Activated CD4-positive, alpha-beta memory T cell treated with anti-CD3 and anti-CD28 coated beads for 36 hours (primary cell): ENCODE measurements at regions not wholly inside any gene's neighbourhood (a gene's known extent, or its start where the extent isn't known, plus 50 kb on each side); places are given as distances from the start of the nearest gene placed in this dataset.
"Not testable (repeated sequence)": the region's sequence is repeated elsewhere in the genome, so short reads cannot be mapped to it uniquely, and the experiment has no call there.

ENCODE experiments used
- CTCF ChIA-PET: fragments of 350-600 bp; sonication (Branson Sonifier 250); formaldehyde crosslinking; loops from one replicate; lab custom pipeline; 2021; ENCODE audit warnings: antibody characterized with exemption, inconsistent platforms; lab: Charles Lee
- POLR2A ChIA-PET: fragments of 350-600 bp; sonication (Branson Sonifier 250); formaldehyde crosslinking; loops from one replicate; lab custom pipeline; 2021; ENCODE audit warnings: antibody characterized with exemption; lab: Charles Lee
- DNase-seq: peaks from one replicate; pipeline ENCODE4 v3.0.0-alpha.2; 2020
- H3K27ac Mint-ChIP-seq: one replicate; pipeline ENCODE4 v1.8.0; 2021; ENCODE audit warnings: mixed read lengths
- H3K27me3 Mint-ChIP-seq: one replicate; pipeline ENCODE4 v1.8.0; 2021; ENCODE audit warnings: mixed read lengths
- H3K36me3 Mint-ChIP-seq: one replicate; pipeline ENCODE4 v1.8.0; 2021; ENCODE audit warnings: mixed read lengths
- H3K4me1 Mint-ChIP-seq: one replicate; pipeline ENCODE4 v1.8.0; 2021; ENCODE audit warnings: low read depth, mixed read lengths
- H3K4me3 Mint-ChIP-seq: one replicate; pipeline ENCODE4 v1.8.0; 2021; ENCODE audit warnings: mild to moderate bottlenecking, mixed read lengths
- H3K9me3 Mint-ChIP-seq: one replicate; pipeline ENCODE4 v1.8.0; 2021; ENCODE audit warnings: mixed read lengths
- intact Hi-C: fragments of 100-400 bp; cut with micrococcal nuclease; formaldehyde crosslinking; loops from one replicate; pipeline ENCODE4 v1.15.1; 2023

DNA sequence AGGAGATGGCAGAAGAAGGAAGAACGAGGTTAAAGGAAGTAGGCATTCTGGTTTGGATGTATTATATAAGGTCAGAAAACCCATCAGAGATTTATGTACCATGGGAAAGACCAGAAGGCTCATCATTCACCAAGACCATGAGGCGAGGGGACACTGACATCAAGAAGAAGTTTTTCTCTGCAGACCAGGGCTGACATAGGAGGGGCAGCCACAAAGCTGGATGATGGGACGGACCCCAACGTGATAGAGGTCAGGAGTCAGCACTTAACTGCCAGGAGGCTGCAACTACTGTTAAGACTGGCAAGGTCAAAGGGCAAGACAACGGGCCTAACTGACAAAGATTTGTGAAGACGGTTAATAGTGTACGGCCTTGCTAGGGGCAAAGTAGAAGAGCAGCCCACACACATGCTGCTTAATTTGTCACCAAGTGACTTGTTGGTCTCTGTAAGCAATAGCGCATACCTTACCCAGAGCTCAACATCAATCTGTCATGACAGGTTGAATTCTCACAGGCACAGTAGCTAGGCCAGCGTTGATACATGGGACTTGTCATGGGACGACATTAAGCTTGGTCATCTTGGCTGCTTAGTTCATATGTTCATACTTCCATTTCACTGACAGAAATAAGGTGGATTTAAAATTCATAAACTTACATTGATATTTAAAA, 579.7 kb upstream of the CDH10 start:
- no peaks in the 10 kb centered on the region for H3K36me3 Mint-ChIP-seq
- POLR2A ChIA-PET: no interaction called here
- no peak for DNase-seq
- H3K9me3 Mint-ChIP-seq: peaks cover 5% of the 10 kb centered on the region
- CTCF ChIA-PET: no interaction called here
- no peak overlapping the region for H3K4me3 Mint-ChIP-seq
- no peaks in the 10 kb centered on the region for H3K4me1 Mint-ChIP-seq
- intact Hi-C loops: no loop called here
- H3K27ac Mint-ChIP-seq: no peak overlapping the region
- no peaks in the 10 kb centered on the region for H3K27me3 Mint-ChIP-seq

DNA sequence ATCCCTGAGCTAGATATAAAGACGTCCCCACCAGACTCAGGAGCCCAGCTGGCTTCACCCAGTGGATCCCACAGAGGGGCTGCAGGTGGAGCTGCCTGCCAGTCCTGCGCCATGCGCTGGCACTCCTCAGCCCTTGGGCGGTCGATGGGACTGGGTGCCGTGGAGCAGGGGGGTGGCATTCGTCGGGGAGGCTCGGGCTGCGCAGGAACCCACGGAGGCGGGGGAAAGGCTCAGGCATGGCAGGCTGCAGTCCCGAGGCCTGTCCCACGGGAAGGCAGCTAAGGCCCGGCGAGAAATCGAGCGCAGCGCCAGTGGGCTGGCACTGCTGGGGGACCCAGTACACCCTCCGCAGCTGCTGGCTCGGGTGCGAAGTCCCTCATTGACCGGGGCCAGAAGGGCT, 555.1 kb upstream of the CDH10 start:
- POLR2A ChIA-PET, DNase-seq, H3K4me3 Mint-ChIP-seq, intact Hi-C loops, H3K27ac Mint-ChIP-seq, H3K4me1 Mint-ChIP-seq, CTCF ChIA-PET, H3K36me3 Mint-ChIP-seq, H3K27me3 Mint-ChIP-seq: not testable (repeated sequence)
- peaks cover 19% of the 10 kb centered on the region for H3K9me3 Mint-ChIP-seq

DNA sequence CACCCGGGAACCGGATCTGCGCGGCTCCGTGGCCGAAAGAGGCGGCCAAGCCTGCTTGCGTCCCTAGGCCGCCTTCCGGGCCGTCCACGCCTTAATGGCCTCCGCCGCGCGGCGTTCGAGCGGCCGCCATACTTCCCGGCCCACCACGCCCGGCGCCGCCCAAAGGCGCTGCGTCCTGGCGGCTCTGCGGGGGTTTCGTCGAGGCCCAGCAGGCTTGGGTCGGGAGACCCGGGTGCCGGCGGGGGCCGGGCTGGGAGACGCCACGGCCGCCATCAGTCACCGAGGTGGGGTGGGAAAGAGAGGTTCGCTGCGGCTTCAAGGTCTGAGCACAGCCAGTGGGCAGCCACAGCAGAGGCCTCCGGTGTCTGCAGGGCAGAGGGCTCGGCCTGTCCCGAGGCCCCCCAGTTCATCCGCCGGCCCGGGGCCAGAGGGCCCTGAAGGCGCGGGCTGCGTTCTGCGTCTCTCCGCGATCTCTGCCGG, 545.8 kb upstream of the CDH10 start:
- H3K9me3 Mint-ChIP-seq: peaks cover 16% of the 10 kb centered on the region
- DNase-seq: no peak
- H3K4me3 Mint-ChIP-seq: no peak overlapping the region
- no peaks in the 10 kb centered on the region for H3K27me3 Mint-ChIP-seq
- H3K4me1 Mint-ChIP-seq: no peaks in the 10 kb centered on the region
- intact Hi-C loops: no loop called here
- no peak overlapping the region for H3K27ac Mint-ChIP-seq
- H3K36me3 Mint-ChIP-seq: no peaks in the 10 kb centered on the region
- ChIA-PET POLR2A (no interaction called here), CTCF (no interaction called here)

DNA sequence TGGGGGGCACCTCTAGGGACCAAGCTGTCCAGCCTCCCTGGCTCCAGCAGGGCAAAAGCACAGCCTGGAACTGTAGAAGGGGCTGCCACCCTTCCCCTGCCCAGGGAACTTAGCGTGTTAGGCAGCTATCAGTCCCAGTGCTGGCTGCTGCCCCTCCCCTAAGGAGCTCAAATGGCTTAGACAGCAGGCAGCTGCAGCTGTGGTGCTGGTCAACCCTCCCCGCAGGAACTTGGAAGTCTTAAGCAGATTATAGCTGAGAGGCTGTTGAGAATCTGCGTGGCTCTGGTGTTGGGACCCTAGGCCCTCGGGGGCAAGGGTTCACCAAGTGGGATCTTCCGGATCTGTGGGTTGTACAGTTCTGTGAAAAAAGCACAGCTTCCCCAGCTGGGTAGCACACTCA, 536.5 kb upstream of the CDH10 start:
- H3K4me1 Mint-ChIP-seq: no peaks in the 10 kb centered on the region
- CTCF ChIA-PET: no interaction called here
- no peak overlapping the region for H3K27ac Mint-ChIP-seq
- no peak for DNase-seq
- H3K36me3 Mint-ChIP-seq: no peaks in the 10 kb centered on the region
- intact Hi-C loops: no loop called here
- no peak overlapping the region for H3K4me3 Mint-ChIP-seq
- H3K9me3 Mint-ChIP-seq: peaks cover 29% of the 10 kb centered on the region
- POLR2A ChIA-PET: no interaction called here
- no peaks in the 10 kb centered on the region for H3K27me3 Mint-ChIP-seq

DNA sequence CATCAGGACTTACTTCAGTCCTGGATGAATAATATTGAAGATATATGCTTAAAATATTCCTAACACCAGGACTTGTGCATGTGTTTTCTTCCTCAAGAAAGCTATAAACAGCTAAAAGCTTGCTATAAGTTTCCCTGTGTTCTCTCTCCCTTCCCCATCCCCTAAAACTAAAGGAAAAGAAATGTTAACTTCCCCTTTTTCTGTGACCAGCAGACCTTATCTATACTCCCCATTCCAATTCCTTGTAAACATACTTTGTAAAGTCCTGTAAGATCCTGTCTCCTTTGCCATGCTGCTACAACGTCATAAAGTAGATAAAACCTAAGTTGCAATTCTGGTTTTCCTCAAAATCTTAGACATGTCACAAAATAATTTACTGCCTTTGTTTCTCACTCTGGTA, 517.8 kb upstream of the CDH10 start:
- peaks cover 18% of the 10 kb centered on the region for H3K9me3 Mint-ChIP-seq
- DNase-seq, CTCF ChIA-PET, H3K27ac Mint-ChIP-seq, POLR2A ChIA-PET, H3K4me3 Mint-ChIP-seq, H3K4me1 Mint-ChIP-seq, intact Hi-C loops, H3K36me3 Mint-ChIP-seq, H3K27me3 Mint-ChIP-seq: not testable (repeated sequence)

DNA sequence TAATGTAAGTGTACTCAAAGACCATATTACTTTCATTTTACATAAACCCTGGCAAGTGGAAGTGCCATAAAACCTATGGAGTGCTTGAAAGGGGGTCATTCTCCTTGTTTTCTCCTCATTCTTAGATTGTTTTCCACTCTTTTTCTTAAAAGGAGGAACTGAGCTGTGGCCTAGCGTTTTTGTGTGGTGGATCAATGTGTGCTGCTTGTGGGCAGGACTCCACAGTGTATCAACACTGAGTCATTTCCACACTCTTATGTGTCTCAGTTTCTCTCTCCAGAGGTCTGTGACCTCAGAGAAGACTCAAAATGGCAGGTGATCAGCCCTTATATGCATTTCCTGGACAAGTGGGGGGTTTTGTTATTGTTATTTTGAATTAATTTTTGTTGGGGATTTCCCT, 516.1 kb upstream of the CDH10 start:
- H3K27me3 Mint-ChIP-seq: no peaks in the 10 kb centered on the region
- peaks cover 22% of the 10 kb centered on the region for H3K9me3 Mint-ChIP-seq

DNA sequence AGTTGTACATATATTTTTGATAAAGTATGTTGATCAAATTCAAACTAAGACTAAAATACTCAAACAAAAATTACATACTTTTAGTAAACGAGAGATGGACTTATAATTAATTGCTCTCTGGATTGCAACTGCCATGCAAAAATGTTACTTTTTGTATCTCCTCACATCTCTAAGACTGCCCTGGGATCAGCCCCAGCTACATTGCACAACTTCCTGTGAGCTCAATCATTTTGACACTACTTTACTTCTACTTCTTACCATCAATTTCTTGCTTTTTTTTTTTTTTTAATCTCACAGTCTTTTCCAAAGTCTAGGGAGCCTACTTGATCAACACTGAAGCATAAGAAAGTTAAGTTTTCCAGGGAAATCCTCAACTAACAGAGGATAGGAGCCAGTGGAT, 506.0 kb upstream of the CDH10 start:
- no peak overlapping the region for H3K4me3 Mint-ChIP-seq
- no peak for DNase-seq
- peaks cover 30% of the 10 kb centered on the region for H3K9me3 Mint-ChIP-seq
- POLR2A ChIA-PET: no interaction called here
- intact Hi-C loops: no loop called here
- CTCF ChIA-PET: no interaction called here
- H3K36me3 Mint-ChIP-seq: no peaks in the 10 kb centered on the region
- H3K27me3 Mint-ChIP-seq: no peaks in the 10 kb centered on the region
- no peak overlapping the region for H3K27ac Mint-ChIP-seq
- H3K4me1 Mint-ChIP-seq: no peaks in the 10 kb centered on the region

More for the DNA sequence above, 516.1 kb upstream of the CDH10 start:
- Mint-ChIP-seq H3K4me1 (no peaks in the 10 kb centered on the region), H3K27ac (no peak overlapping the region), H3K4me3 (no peak overlapping the region), H3K36me3 (no peaks in the 10 kb centered on the region)
- no peak for DNase-seq
- POLR2A ChIA-PET: no interaction called here
- intact Hi-C loops: no loop called here
- CTCF ChIA-PET: no interaction called here

DNA sequence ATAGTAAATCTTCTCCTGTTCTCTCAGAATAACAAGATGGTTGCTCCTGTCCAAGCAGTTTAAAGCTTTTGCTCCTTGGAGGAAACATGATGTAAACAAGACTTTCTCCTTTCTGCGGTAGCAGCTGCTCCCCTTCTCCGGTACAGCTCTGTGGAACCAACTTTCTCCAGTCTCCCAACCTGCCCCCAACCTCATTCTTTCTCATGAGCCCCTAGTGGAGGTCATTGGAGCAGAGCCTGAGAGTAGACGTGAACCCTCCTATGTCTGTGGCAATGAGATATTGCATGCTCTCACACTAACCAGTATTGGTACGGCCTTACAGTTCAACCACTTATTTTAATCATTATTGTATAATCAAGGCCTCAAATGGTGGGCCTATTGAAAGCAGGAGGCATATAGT, 483.8 kb upstream of the CDH10 start:
- Mint-ChIP-seq H3K27ac (no peak overlapping the region), H3K9me3 (peaks cover 23% of the 10 kb centered on the region), H3K27me3 (no peaks in the 10 kb centered on the region), H3K4me1 (no peaks in the 10 kb centered on the region), H3K36me3 (no peaks in the 10 kb centered on the region), H3K4me3 (no peak overlapping the region)
- CTCF ChIA-PET: no interaction called here
- intact Hi-C loops: no loop called here
- no peak for DNase-seq
- POLR2A ChIA-PET: no interaction called here

DNA sequence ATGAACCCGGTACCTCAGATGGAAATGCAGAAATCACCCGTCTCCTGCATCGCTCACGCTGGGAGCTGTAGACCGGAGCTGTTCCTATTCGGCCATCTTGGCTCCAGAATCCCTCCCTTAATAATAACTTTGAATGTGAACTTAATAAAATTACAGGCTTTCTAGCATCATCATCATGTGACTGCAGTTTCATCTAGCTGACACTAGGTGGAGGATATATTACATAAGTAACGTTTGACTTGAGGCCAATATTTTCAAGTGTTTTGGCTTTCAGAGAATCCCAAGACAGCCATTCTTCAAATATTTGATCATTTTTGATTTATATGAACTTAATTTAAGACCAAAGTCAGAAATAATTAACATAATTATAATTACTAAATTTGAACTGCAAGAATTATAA, 474.9 kb upstream of the CDH10 start:
- H3K4me1 Mint-ChIP-seq: no peaks in the 10 kb centered on the region
- no peak overlapping the region for H3K27ac Mint-ChIP-seq
- no peak for DNase-seq
- ChIA-PET POLR2A (no interaction called here), CTCF (no interaction called here)
- H3K36me3 Mint-ChIP-seq: no peaks in the 10 kb centered on the region
- no peak overlapping the region for H3K4me3 Mint-ChIP-seq
- intact Hi-C loops: no loop called here
- peaks cover 12% of the 10 kb centered on the region for H3K9me3 Mint-ChIP-seq
- H3K27me3 Mint-ChIP-seq: no peaks in the 10 kb centered on the region

DNA sequence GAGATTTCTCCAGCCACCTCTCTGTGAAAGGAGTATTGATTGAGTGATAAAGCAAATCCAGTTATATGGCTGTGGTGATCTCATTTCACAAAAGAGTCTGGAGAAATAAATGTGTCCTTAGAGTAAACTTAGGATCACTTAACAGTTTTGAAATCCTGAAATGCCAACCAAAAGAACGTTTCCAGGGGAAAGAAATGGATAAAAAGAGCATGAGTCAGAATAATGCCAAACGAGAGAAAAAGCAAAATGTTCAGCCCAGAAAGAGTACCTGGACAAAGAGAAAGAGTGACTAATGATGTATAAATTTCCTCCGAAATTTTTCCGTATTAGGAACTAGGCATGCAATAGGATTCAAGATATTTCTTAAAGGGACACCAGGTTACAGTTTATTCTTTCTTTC, 463.1 kb upstream of the CDH10 start:
- intact Hi-C loops: no loop called here
- DNase-seq: no peak
- peaks cover 20% of the 10 kb centered on the region for H3K9me3 Mint-ChIP-seq
- H3K36me3 Mint-ChIP-seq: no peaks in the 10 kb centered on the region
- no peak overlapping the region for H3K27ac Mint-ChIP-seq
- POLR2A ChIA-PET: no interaction called here
- CTCF ChIA-PET: no interaction called here
- no peaks in the 10 kb centered on the region for H3K4me1 Mint-ChIP-seq
- H3K4me3 Mint-ChIP-seq: no peak overlapping the region
- no peaks in the 10 kb centered on the region for H3K27me3 Mint-ChIP-seq

DNA sequence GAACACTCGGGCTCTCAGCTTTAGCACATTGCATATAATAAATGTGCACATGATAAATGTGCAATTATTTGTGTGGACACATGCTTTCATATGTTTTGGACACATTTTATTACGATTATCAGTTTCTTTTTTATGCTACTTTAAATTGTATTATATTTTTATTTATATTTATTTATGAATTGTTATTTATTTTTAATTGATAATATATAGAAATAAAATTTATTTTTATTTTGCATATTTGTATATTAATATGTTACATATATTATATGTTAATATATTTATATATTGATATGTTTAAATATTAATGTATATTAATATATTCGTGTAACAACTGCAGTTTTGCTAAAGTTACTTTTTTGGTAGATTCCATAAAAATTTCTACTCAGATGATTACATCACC, 454.8 kb upstream of the CDH10 start:
- no peaks in the 10 kb centered on the region for H3K4me1 Mint-ChIP-seq
- CTCF ChIA-PET: no interaction called here
- no peaks in the 10 kb centered on the region for H3K36me3 Mint-ChIP-seq
- no peaks in the 10 kb centered on the region for H3K27me3 Mint-ChIP-seq
- no peak for DNase-seq
- intact Hi-C loops: no loop called here
- H3K27ac Mint-ChIP-seq: no peak overlapping the region
- H3K9me3 Mint-ChIP-seq: peaks cover 36% of the 10 kb centered on the region
- POLR2A ChIA-PET: no interaction called here
- no peak overlapping the region for H3K4me3 Mint-ChIP-seq

DNA sequence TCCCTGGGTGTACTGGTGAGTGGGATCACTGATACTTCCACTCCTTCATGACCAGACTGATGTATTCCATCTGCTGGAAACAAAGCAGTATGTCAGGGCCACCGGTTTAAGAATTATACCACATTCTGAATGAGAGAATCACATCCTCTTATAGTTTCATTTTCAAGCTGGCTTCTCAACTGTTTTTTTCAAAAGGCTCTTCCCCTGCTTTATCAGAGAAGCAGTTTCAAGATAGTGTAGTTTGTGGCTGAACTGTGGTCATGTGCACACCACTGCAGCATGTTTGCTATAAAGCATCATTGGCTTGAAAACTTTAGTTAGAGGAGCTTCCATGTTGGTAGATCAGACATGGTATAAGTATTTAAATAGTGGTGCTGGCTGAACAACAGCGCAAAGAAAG, 450.5 kb upstream of the CDH10 start:
- intact Hi-C loops: no loop called here
- no peak overlapping the region for H3K4me3 Mint-ChIP-seq
- no peaks in the 10 kb centered on the region for H3K4me1 Mint-ChIP-seq
- H3K36me3 Mint-ChIP-seq: no peaks in the 10 kb centered on the region
- peaks cover 23% of the 10 kb centered on the region for H3K9me3 Mint-ChIP-seq
- H3K27me3 Mint-ChIP-seq: no peaks in the 10 kb centered on the region
- no peak for DNase-seq
- CTCF ChIA-PET: no interaction called here
- POLR2A ChIA-PET: no interaction called here
- no peak overlapping the region for H3K27ac Mint-ChIP-seq

DNA sequence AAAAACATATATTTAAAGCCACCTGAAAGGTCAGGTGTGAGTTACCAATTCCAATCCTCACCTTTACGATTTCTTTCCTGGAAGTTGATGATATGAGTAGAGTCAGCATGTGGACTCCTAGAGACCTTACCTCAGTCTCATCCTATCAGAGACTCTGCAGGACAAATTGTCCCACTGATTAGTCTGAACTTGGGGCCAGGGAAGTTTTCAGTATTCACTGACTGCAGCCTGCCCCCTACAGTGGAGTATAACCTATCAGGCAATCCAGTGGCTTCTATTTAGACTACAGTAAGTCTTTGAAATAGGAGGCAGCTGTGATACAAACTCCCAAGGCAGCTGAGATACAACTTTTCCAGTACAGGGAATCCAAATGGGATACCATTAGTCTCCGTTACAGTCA, 449.4 kb upstream of the CDH10 start:
- Mint-ChIP-seq H3K4me1 (no peaks in the 10 kb centered on the region), H3K27ac (no peak overlapping the region), H3K27me3 (no peaks in the 10 kb centered on the region), H3K36me3 (no peaks in the 10 kb centered on the region), H3K4me3 (no peak overlapping the region), H3K9me3 (peaks cover 23% of the 10 kb centered on the region)
- intact Hi-C loops: no loop called here
- ChIA-PET CTCF (no interaction called here), POLR2A (no interaction called here)
- no peak for DNase-seq
